Esophagus muscularis mucosa (tissue), 4 donors: ENCODE measurements at regions not wholly inside any gene's neighbourhood (a gene's known extent, or its start where the extent isn't known, plus 50 kb on each side); places are given as distances from the start of the nearest gene placed in this dataset.

Source experiments
- EP300 ChIP-seq: sonication (generic); formaldehyde crosslinking; IDR thresholded peaks from one replicate; pipeline ENCODE4 v1.6.1; 2017; ENCODE audit warnings: antibody characterized with exemption
- POLR2A ChIP-seq: fragments of 450-650 bp; IDR thresholded peaks from one replicate; pipeline ENCODE4 v1.6.1; 2017; ENCODE audit warnings: antibody characterized with exemption, moderate library complexity, mild to moderate bottlenecking, low read depth
- POLR2AphosphoS5 ChIP-seq, 2 donors: sonication (generic); formaldehyde crosslinking; IDR thresholded peaks; one replicate each; pipeline ENCODE4 v1.6.1; 2017; ENCODE audit warnings: antibody characterized with exemption in 2 of 2
- TF ChIP-seq, protein P1 (sequence below), 3 experiments: fragments of 200-600 bp in 2 of 3; fragments of 450-650 bp in 1 of 3; sonication (generic) in 2 of 3; IDR thresholded peaks; one replicate each; pipeline ENCODE4 v1.5.1; 2017 to 2019; ENCODE audit warnings: antibody characterized with exemption in 3 of 3, mild to moderate bottlenecking in 2 of 3, moderate library complexity in 1 of 3

DNA sequence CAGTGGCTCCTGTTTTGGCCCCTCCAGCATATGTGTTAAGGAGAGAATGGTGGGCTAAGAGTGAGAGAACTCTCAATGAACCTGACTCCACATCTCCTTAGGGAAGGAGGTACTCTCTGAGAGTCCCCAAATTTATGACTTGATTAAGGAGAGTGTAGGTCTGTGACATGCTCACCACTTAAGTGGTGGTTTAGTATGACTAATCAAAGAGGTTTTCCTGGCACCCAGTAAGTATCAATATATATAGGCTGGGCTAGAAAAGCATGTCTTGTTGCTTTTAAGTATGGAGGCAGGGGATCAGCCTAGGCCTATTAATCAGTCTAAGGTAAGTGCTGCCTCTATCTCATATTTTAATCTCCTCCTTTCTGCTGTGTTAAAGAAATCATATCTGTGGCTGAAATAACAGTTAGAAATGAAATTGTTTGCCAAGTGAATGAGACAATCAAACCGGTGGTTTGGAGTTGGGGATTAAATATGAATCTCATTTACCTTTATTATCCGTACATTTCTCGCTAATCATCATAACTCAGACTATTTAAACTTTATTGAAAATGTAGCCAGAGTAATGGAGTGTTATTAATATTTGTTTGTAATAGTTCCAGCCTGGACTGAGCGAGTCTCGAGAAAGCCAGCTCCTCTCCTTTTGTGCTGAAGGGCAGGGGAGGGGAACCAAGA, 107.7 kb upstream of the MEIS1 start:
- TF ChIP-seq, protein P1, sequence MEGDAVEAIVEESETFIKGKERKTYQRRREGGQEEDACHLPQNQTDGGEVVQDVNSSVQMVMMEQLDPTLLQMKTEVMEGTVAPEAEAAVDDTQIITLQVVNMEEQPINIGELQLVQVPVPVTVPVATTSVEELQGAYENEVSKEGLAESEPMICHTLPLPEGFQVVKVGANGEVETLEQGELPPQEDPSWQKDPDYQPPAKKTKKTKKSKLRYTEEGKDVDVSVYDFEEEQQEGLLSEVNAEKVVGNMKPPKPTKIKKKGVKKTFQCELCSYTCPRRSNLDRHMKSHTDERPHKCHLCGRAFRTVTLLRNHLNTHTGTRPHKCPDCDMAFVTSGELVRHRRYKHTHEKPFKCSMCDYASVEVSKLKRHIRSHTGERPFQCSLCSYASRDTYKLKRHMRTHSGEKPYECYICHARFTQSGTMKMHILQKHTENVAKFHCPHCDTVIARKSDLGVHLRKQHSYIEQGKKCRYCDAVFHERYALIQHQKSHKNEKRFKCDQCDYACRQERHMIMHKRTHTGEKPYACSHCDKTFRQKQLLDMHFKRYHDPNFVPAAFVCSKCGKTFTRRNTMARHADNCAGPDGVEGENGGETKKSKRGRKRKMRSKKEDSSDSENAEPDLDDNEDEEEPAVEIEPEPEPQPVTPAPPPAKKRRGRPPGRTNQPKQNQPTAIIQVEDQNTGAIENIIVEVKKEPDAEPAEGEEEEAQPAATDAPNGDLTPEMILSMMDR (IDR thresholded peaks at IDR 0.05): no peak
- TF ChIP-seq POLR2AphosphoS5 (IDR thresholded peaks at IDR 0.05) (no peak), POLR2A (no peak), EP300 (no peak)
